ENCODE measurements at regions not wholly inside any gene's neighbourhood (a gene's known extent, or its start where the extent isn't known, plus 50 kb on each side); places are given as distances from the start of the nearest gene placed in this dataset.

- Histone ChIP-seq H3K4me2 (ENCODE audit: low read length, poor library complexity, severe bottlenecking) (no peak overlapping the region), H3K27me3 (ENCODE audit: control insufficient read depth in 1 of 2, insufficient read depth in 1 of 2, low read length in 2 of 2) (no peaks in the 10 kb centered on the region), H3K23ac (ENCODE audit: low read length in 2 of 2) (no peak overlapping the region), H4K8ac (ENCODE audit: low read length) (no peak overlapping the region), H3K4me3 (ENCODE audit: insufficient read depth in 1 of 2, low read depth in 1 of 2, low read length in 2 of 2) (no peak overlapping the region), H2BK15ac (ENCODE audit: low read depth, poor library complexity, severe bottlenecking) (no peak overlapping the region), H3K18ac (ENCODE audit: low read depth in 1 of 2, low read length in 2 of 2) (no peak overlapping the region), H3K9ac (ENCODE audit: low read length) (peak overlapping the region; percentile 94), H3K79me1 (replicated peaks; ENCODE audit: low read length, poor library complexity, severe bottlenecking) (no peaks in the 10 kb centered on the region), H2BK120ac (ENCODE audit: low read depth, low read length) (no peak overlapping the region), H3K27ac (ENCODE audit: low read length, poor library complexity, severe bottlenecking) (no peak overlapping the region), H3K4me1 (ENCODE audit: control insufficient read depth, insufficient read depth, low read depth, low read length) (peaks cover 2% of the 10 kb centered on the region), H3K14ac (ENCODE audit: low read length in 2 of 2) (no peak overlapping the region), H4K91ac (ENCODE audit: low read length) (no peak overlapping the region), H2BK5ac (ENCODE audit: low read depth, low read length, poor library complexity, severe bottlenecking) (no peak overlapping the region), H3K4ac (ENCODE audit: low read depth in 1 of 2, low read length in 2 of 2) (no peak overlapping the region), H3K36me3 (ENCODE audit: control insufficient read depth in 1 of 2, insufficient read depth in 2 of 2, low read depth in 1 of 2, low read length in 2 of 2) (no peaks in the 10 kb centered on the region), H2BK12ac (ENCODE audit: low read length in 2 of 2) (no peak overlapping the region), H2AFZ (ENCODE audit: low read depth, low read length) (no peak overlapping the region), H2AK5ac (ENCODE audit: low read length, severe bottlenecking) (no peak overlapping the region), H3K9me3 (ENCODE audit: control insufficient read depth, low read length) (no peaks in the 10 kb centered on the region)
- DNase-seq = peak; percentile 94
- WGBS = no CpG with 5 or more reads among the region's 4 CpGs
These were observed 657.6 kb upstream of the SYT4 start for GRCh38 chr18:43934781-43935471.

GRCh38 chr18:43936176-43936575 lies 658.9 kb upstream of the SYT4 start:
- Histone ChIP-seq H2BK120ac (ENCODE audit: low read depth, low read length) (no peak overlapping the region), H3K4ac (ENCODE audit: low read depth in 1 of 2, low read length in 2 of 2) (no peak overlapping the region), H3K23ac (ENCODE audit: low read length in 2 of 2) (no peak overlapping the region), H3K4me2 (ENCODE audit: low read length, poor library complexity, severe bottlenecking) (no peak overlapping the region), H2AK5ac (ENCODE audit: low read length, severe bottlenecking) (no peak overlapping the region), H2AFZ (ENCODE audit: low read depth, low read length) (no peak overlapping the region), H3K79me1 (replicated peaks; ENCODE audit: low read length, poor library complexity, severe bottlenecking) (no peaks in the 10 kb centered on the region), H3K9ac (ENCODE audit: low read length) (peak overlapping the region; percentile 94), H3K18ac (ENCODE audit: low read depth in 1 of 2, low read length in 2 of 2) (no peak overlapping the region), H2BK5ac (ENCODE audit: low read depth, low read length, poor library complexity, severe bottlenecking) (no peak overlapping the region), H3K27ac (ENCODE audit: low read length, poor library complexity, severe bottlenecking) (no peak overlapping the region), H3K9me3 (ENCODE audit: control insufficient read depth, low read length) (no peaks in the 10 kb centered on the region), H3K4me3 (ENCODE audit: insufficient read depth in 1 of 2, low read depth in 1 of 2, low read length in 2 of 2) (no peak overlapping the region), H2BK12ac (ENCODE audit: low read length in 2 of 2) (no peak overlapping the region), H3K4me1 (ENCODE audit: control insufficient read depth, insufficient read depth, low read depth, low read length) (peaks cover 2% of the 10 kb centered on the region), H4K8ac (ENCODE audit: low read length) (no peak overlapping the region), H3K36me3 (ENCODE audit: control insufficient read depth in 1 of 2, insufficient read depth in 2 of 2, low read depth in 1 of 2, low read length in 2 of 2) (no peaks in the 10 kb centered on the region), H3K27me3 (ENCODE audit: control insufficient read depth in 1 of 2, insufficient read depth in 1 of 2, low read length in 2 of 2) (no peaks in the 10 kb centered on the region), H2BK15ac (ENCODE audit: low read depth, poor library complexity, severe bottlenecking) (no peak overlapping the region), H3K14ac (ENCODE audit: low read length in 2 of 2) (no peak overlapping the region), H4K91ac (ENCODE audit: low read length) (no peak overlapping the region)
- DNase-seq = no peak
- no CpG with 5 or more reads among the region's 4 CpGs for WGBS

- no peak overlapping the region for H3K9ac ChIP-seq (ENCODE audit: low read length)
- H3K36me3 ChIP-seq (ENCODE audit: control insufficient read depth in 1 of 2, insufficient read depth in 2 of 2, low read depth in 1 of 2, low read length in 2 of 2) = peaks cover 0 to 17% of the 10 kb centered on the region in 2 experiments
- H2BK5ac ChIP-seq (ENCODE audit: low read depth, low read length, poor library complexity, severe bottlenecking) = no peak overlapping the region
- H2BK120ac ChIP-seq (ENCODE audit: low read depth, low read length) = no peak overlapping the region
- WGBS = no CpG with 5 or more reads among the region's 2 CpGs
- no peak overlapping the region for H3K27ac ChIP-seq (ENCODE audit: low read length, poor library complexity, severe bottlenecking)
- H3K4me2 ChIP-seq (ENCODE audit: low read length, poor library complexity, severe bottlenecking) = no peak overlapping the region
- H3K4ac ChIP-seq (ENCODE audit: low read depth in 1 of 2, low read length in 2 of 2) = no peak overlapping the region
- DNase-seq = no peak
- no peak overlapping the region for H2AFZ ChIP-seq (ENCODE audit: low read depth, low read length)
- H3K9me3 ChIP-seq (ENCODE audit: control insufficient read depth, low read length) = peaks cover 17% of the 10 kb centered on the region
- no peak overlapping the region for H4K8ac ChIP-seq (ENCODE audit: low read length)
- H3K79me1 ChIP-seq (replicated peaks; ENCODE audit: low read length, poor library complexity, severe bottlenecking) = no peaks in the 10 kb centered on the region
- no peak overlapping the region for H2BK15ac ChIP-seq (ENCODE audit: low read depth, poor library complexity, severe bottlenecking)
- no peak overlapping the region for H2BK12ac ChIP-seq (ENCODE audit: low read length in 2 of 2)
- no peaks in the 10 kb centered on the region for H3K4me1 ChIP-seq (ENCODE audit: control insufficient read depth, insufficient read depth, low read depth, low read length)
- H3K23ac ChIP-seq (ENCODE audit: low read length in 2 of 2) = no peak overlapping the region
- no peak overlapping the region for H3K18ac ChIP-seq (ENCODE audit: low read depth in 1 of 2, low read length in 2 of 2)
- no peak overlapping the region for H3K4me3 ChIP-seq (ENCODE audit: insufficient read depth in 1 of 2, low read depth in 1 of 2, low read length in 2 of 2)
- H4K91ac ChIP-seq (ENCODE audit: low read length) = no peak overlapping the region
- H2AK5ac ChIP-seq (ENCODE audit: low read length, severe bottlenecking) = no peak overlapping the region
- H3K14ac ChIP-seq (ENCODE audit: low read length in 2 of 2) = no peak overlapping the region
- no peaks in the 10 kb centered on the region for H3K27me3 ChIP-seq (ENCODE audit: control insufficient read depth in 1 of 2, insufficient read depth in 1 of 2, low read length in 2 of 2)
These were observed 672.0 kb upstream of the SYT4 start for GRCh38 chr18:43949291-43949690.

GRCh38 chr18:43950062-43950461 lies 672.8 kb upstream of the SYT4 start:
- H3K9me3 ChIP-seq (ENCODE audit: control insufficient read depth, low read length) = peaks cover 17% of the 10 kb centered on the region
- H3K79me1 ChIP-seq (replicated peaks; ENCODE audit: low read length, poor library complexity, severe bottlenecking) = no peaks in the 10 kb centered on the region
- DNase-seq = no peak
- H2BK5ac ChIP-seq (ENCODE audit: low read depth, low read length, poor library complexity, severe bottlenecking) = no peak overlapping the region
- H3K23ac ChIP-seq (ENCODE audit: low read length in 2 of 2) = no peak overlapping the region
- no peak overlapping the region for H3K9ac ChIP-seq (ENCODE audit: low read length)
- no peak overlapping the region for H4K91ac ChIP-seq (ENCODE audit: low read length)
- H2AFZ ChIP-seq (ENCODE audit: low read depth, low read length) = no peak overlapping the region
- H3K27me3 ChIP-seq (ENCODE audit: control insufficient read depth in 1 of 2, insufficient read depth in 1 of 2, low read length in 2 of 2) = no peaks in the 10 kb centered on the region
- H2BK15ac ChIP-seq (ENCODE audit: low read depth, poor library complexity, severe bottlenecking) = no peak overlapping the region
- WGBS = 89% methylated on average over 3 of the region's 3 CpGs
- no peak overlapping the region for H3K27ac ChIP-seq (ENCODE audit: low read length, poor library complexity, severe bottlenecking)
- no peaks in the 10 kb centered on the region for H3K4me1 ChIP-seq (ENCODE audit: control insufficient read depth, insufficient read depth, low read depth, low read length)
- no peak overlapping the region for H2BK12ac ChIP-seq (ENCODE audit: low read length in 2 of 2)
- H3K18ac ChIP-seq (ENCODE audit: low read depth in 1 of 2, low read length in 2 of 2) = no peak overlapping the region
- H4K8ac ChIP-seq (ENCODE audit: low read length) = no peak overlapping the region
- H3K4me3 ChIP-seq (ENCODE audit: insufficient read depth in 1 of 2, low read depth in 1 of 2, low read length in 2 of 2) = no peak overlapping the region
- no peak overlapping the region for H3K14ac ChIP-seq (ENCODE audit: low read length in 2 of 2)
- H3K4me2 ChIP-seq (ENCODE audit: low read length, poor library complexity, severe bottlenecking) = no peak overlapping the region
- H2BK120ac ChIP-seq (ENCODE audit: low read depth, low read length) = no peak overlapping the region
- no peak overlapping the region for H2AK5ac ChIP-seq (ENCODE audit: low read length, severe bottlenecking)
- peaks cover 0 to 17% of the 10 kb centered on the region in 2 experiments for H3K36me3 ChIP-seq (ENCODE audit: control insufficient read depth in 1 of 2, insufficient read depth in 2 of 2, low read depth in 1 of 2, low read length in 2 of 2)
- H3K4ac ChIP-seq (ENCODE audit: low read depth in 1 of 2, low read length in 2 of 2) = no peak overlapping the region
